SK-N-MC (cell line): ENCODE measurements at regions not wholly inside any gene's neighbourhood (a gene's known extent, or its start where the extent isn't known, plus 50 kb on each side); places are given as distances from the start of the nearest gene placed in this dataset.

Source experiments
- DNase-seq: peaks from one replicate; pipeline ENCODE4 v3.0.0-alpha.2; 2011; ENCODE audit warnings: low read depth, low spot score
- H3K27ac ChIP-seq: fragments of 200-600 bp; sonication (generic); 2 replicates; pipeline ENCODE4 v1.5.1; 2016; ENCODE audit warnings: mixed run types
- H3K36me3 ChIP-seq: fragments of 200-600 bp; sonication (generic); 2 replicates; pipeline ENCODE4 v1.6.1; 2017; ENCODE audit warnings: antibody characterized with exemption, low read length, mixed read lengths; ENCODE audit not compliant: insufficient read depth
- H3K4me3 ChIP-seq: fragments of 200-600 bp; sonication (generic); 2 replicates; pipeline ENCODE4 v1.5.1; 2016
- H3K9ac ChIP-seq: fragments of 200-600 bp; sonication (generic); 2 replicates; pipeline ENCODE4 v1.8.0; 2017; ENCODE audit warnings: mixed run types, mixed read lengths; ENCODE audit not compliant: insufficient read length
- H3K9me3 ChIP-seq: fragments of 200-600 bp; sonication (generic); 2 replicates; pipeline ENCODE4 v1.6.1; 2017; ENCODE audit warnings: low read depth, mild to moderate bottlenecking, antibody characterized with exemption, low read length, moderate library complexity, mixed read lengths
- EZH2 ChIP-seq: fragments of 200-600 bp; sonication (generic); IDR thresholded peaks from one replicate; pipeline ENCODE4 v1.6.1; 2017; ENCODE audit warnings: antibody characterized with exemption
- FOXP2 ChIP-seq: optimal IDR thresholded peaks from 2 replicates; pipeline ENCODE3; 2011; ENCODE audit warnings: mild to moderate bottlenecking, moderate library complexity; ENCODE audit not compliant: insufficient read depth; ENCODE audit errors: extremely low read length, control extremely low read depth
- POLR2AphosphoS5 ChIP-seq: IDR thresholded peaks from 2 replicates; pipeline ENCODE4 v1.6.1; 2012; ENCODE audit warnings: mild to moderate bottlenecking, low read depth, low read length, borderline replicate concordance

DNA sequence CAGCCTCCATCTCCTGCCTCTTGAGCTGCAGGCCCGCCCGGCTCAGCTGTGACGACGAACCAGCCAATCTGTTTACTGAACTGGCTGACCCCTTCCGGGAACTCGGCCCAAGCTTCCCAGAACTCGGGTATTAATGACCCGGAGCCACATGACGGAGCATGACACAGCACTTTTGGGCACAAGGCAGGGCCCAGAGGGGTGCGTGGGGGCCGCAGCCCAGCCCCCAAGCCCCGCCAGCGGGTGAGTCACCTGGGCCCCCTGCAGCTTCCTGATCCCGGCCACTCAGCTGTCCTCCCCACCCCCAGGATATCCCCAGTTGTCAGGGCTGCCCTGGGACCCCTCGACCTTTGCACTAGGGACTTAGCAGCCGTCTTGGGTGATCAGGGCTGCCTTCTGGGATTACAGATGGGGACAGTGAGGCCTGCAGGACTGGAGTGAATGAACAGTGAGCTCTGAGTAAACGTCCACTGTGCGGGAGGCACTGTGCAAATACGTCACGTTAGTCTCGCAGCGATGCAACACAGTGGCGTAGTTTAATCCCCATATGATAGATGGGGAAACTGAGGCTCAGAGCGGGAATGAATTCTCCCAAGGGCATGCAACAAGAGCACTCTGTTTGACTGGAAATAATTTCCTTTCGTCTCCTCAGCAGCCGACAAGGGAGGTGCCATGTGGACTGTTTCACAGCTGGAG lies 102.1 kb downstream of the CEBPB start:
- DNase-seq: no peak
- H3K9ac ChIP-seq: no peak overlapping the region

DNA sequence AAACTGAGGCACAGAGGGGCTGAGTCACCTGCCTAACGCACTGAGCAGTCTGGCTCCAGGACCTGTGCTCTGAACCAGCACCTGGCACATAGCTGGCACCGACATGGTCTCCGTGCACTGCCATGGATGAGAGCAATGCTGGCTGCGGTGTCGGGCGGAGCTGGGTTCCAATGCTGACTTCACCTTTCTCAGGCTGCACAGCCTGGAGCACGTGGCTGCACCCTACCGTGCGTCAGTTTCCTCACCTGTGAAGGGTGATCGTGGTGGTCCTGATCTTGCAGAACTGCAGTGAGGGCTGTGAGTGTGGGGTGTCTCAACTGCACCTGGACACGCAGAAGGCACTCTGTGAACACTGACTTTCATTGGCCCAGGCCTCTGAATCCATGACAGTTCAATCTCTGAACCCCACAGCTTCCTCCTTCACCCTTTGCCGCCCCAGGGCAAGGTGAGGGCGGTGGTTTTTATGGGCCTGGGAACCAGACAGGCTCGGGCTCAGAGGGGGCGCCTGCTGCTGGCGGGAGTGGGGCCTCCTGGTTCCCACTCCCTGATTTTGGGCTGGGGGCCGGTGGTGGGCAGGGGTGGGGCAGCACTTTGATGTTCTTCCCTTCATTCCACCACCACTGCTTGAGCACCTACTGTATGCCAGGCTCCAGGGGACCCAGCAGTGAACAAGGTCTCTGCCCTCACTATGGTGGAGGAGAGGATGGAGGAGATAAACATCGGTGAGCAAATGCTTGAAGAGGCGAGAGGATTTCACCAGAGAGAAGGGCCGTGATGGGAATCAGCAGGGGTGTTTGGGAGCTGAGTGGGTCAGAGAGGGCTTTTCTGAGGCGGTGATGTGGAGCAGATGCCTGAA lies 102.9 kb downstream of the CEBPB start:
- DNase-seq: no peak
- no peak for TF ChIP-seq FOXP2
- no peak for TF ChIP-seq POLR2AphosphoS5
- TF ChIP-seq EZH2: no peak
- Histone ChIP-seq H3K4me3 (no peak overlapping the region), H3K9me3 (no peaks in the 10 kb centered on the region), H3K27ac (no peak overlapping the region), H3K9ac (no peak overlapping the region), H3K36me3 (no peaks in the 10 kb centered on the region)

More for the DNA sequence above, 102.1 kb downstream of the CEBPB start:
- no peaks in the 10 kb centered on the region for H3K36me3 ChIP-seq
- no peak overlapping the region for H3K27ac ChIP-seq
- H3K4me3 ChIP-seq: no peak overlapping the region
- no peaks in the 10 kb centered on the region for H3K9me3 ChIP-seq
- TF ChIP-seq EZH2 (no peak), POLR2AphosphoS5 (no peak), FOXP2 (no peak)

DNA sequence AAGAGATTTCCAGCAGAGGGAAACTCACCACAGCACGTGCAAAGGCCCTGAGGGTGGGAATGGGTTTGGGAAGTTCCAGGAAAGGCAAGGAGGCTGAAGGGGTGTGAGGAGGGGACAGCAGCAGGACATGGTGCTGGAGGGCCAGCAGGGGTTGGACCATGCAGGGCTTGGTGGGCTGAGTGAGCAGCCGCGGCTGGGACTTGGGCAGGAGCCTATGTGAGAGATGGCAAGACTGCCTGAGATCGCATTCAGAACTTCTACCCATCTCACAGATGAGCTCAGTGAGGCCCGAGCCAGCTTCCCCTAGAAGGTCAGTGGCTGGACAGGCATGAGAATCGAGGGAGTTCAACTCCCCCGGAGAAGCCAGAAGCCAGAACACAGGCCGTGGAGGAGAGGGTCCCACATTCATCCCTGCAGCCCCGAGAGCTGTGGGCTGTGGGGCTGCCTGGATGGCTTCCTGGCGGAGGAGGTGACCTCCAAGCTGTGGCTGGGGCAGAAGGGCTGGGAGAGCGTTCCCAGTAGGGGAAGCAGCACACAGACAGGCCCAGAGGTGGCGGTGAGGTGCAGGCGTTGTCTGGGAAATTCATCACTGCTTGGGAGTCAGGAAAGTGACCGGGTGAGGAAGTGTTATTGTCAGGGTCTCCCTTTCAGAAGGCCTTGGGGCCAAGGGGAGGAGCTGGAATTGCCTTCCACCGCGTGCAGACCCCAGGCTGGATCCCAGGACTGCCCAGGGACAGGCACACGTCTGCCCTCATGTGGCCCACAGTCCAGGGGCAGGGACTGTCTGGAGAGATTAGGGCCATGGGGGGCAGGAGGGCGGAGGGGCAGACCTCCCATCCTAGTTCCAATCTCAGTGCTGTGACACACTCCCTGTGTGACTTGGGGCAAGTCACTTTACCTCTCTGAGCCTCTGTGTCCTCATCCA lies 103.8 kb downstream of the CEBPB start:
- H3K36me3 ChIP-seq: no peaks in the 10 kb centered on the region
- TF ChIP-seq FOXP2 (no peak), EZH2 (no peak), POLR2AphosphoS5 (no peak)
- no peak overlapping the region for H3K4me3 ChIP-seq
- DNase-seq: no peak
- no peak overlapping the region for H3K27ac ChIP-seq
- H3K9me3 ChIP-seq: no peaks in the 10 kb centered on the region
- H3K9ac ChIP-seq: no peak overlapping the region

DNA sequence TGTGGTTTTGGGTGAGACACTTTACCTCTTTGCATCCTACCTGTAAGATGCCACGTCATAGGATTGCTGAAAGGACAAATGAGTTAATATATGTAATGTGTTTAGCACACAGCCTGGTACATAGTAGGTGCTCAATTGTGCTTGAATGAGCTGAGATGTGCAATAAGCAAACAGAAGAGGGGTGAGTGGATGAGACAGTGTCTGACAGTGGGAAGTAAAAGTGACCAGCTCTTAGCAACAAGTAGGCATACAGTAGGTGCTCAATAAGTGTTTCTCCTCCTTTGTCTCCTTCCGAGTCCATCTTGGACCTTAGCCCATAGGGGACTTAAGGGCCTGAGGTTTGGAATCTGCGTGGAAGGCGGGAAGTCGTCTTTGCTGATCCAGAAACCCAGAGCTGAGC lies 104.7 kb downstream of the CEBPB start:
- Histone ChIP-seq H3K9me3 (no peaks in the 10 kb centered on the region), H3K9ac (no peak overlapping the region), H3K36me3 (no peaks in the 10 kb centered on the region), H3K27ac (no peak overlapping the region), H3K4me3 (no peak overlapping the region)
- no peak for TF ChIP-seq POLR2AphosphoS5
- no peak for TF ChIP-seq FOXP2
- TF ChIP-seq EZH2: no peak
- no peak for DNase-seq

DNA sequence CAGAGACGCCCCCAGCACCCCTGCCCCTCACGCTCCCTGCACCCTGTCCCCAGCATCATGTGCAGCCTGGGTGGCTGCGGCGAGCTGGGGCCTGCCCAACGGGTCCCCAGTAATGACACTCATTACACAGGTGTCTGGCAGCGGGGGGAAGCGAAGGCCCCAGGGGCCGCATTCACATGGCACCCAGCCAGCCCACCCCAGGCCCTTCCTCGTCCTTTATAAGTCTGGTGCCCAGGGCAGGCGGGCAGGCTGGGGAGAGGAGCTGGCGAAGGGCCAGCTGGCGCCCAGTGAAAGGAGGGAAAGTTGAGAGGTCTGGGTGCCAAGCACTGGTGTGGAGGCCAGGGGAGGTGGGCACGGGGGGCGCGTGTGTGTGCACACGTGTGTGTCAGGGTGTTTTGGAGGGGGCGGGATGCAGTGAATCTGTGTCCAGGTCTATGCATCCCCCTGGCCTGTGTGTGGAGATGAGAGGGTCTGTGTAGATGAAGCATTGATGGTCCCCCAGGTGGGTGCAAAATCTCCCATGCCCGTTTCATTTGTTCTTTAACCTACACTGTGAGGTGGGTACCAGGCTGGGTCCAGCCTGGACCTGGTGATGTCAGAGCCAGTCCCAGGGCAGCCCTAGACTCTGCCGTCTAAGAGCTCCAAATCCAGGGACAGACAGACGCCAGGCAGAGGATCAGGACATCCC lies 105.3 kb downstream of the CEBPB start:
- no peak overlapping the region for H3K9ac ChIP-seq
- TF ChIP-seq EZH2: no peak
- no peak for TF ChIP-seq FOXP2
- TF ChIP-seq POLR2AphosphoS5: no peak
- no peak overlapping the region for H3K4me3 ChIP-seq
- no peak overlapping the region for H3K27ac ChIP-seq
- H3K9me3 ChIP-seq: no peaks in the 10 kb centered on the region
- no peaks in the 10 kb centered on the region for H3K36me3 ChIP-seq
- no peak for DNase-seq

DNA sequence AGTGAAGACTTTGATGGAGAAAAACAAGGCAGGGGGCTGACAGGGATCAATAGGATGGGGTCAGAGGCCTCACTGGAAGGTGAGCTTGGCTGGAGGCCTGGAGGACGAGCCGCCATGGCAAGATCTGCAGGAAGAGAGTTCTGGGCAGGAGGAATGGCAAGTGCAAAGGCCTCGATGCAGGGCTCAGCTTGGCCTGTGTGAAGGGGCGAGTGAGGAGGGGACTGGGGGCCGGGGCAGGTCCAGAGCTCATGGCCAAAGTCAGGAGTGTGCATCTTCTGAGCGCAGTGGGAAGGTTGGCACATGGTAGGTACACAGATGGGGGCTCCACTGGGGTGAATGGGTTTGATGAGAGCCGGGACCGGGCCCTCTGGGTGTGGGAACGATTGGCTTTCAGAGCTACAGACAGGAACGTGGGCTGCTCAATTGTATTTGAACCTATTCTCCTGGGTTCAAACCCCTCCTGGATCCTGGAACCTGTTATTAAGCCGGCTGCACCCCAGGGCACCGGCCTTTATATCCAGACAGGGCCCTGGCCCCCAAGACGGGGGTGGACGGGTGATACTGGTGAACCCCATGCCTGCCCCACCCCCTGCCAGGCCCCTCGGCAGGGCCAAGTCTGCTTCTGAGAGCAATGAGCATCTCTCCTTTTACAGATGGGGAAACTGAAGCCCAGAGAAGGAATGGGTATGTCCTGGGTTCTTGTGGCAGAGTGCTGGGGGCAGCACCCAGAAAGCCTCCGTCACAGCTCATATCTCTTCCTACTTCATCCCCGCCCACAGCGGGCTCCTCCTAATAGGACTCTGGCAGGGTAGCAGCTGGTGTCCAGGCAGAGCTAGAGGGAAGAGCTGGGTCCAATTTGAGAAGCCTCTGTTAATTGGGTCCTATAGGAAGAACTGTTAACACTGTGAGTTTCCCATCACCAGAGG lies 106.1 kb downstream of the CEBPB start:
- H3K36me3 ChIP-seq: no peaks in the 10 kb centered on the region
- no peaks in the 10 kb centered on the region for H3K9me3 ChIP-seq
- no peak for DNase-seq
- H3K27ac ChIP-seq: no peak overlapping the region
- TF ChIP-seq EZH2 (no peak), POLR2AphosphoS5 (no peak)
- no peak overlapping the region for H3K4me3 ChIP-seq
- H3K9ac ChIP-seq: no peak overlapping the region
